ENCODE measurements at regions not wholly inside any gene's neighbourhood (a gene's known extent, or its start where the extent isn't known, plus 50 kb on each side); places are given as distances from the start of the nearest gene placed in this dataset.
"Not testable (repeated sequence)": the region's sequence is repeated elsewhere in the genome, so short reads cannot be mapped to it uniquely, and the experiment has no call there.

DNA sequence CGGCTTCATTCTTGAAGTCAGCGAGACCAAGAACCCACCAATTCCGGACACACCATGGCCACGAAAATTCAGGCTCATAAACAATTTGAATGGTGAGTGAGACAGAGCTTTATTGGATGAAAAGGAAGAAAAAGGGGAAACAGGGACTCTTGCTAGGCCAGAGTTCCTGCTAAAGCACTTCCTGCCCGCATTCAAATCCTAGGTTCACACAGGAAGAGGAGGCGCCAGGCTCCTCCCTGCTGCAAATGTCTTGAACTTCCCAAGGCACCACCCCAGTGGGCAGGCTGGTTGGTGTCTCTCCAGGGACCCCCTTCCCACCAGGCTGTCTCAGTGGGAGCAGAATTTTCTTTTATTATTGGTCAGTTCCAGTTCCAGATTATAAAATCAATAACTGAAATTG lies 121.2 kb downstream of the FSCB start:
- no peak for DNase-seq

DNA sequence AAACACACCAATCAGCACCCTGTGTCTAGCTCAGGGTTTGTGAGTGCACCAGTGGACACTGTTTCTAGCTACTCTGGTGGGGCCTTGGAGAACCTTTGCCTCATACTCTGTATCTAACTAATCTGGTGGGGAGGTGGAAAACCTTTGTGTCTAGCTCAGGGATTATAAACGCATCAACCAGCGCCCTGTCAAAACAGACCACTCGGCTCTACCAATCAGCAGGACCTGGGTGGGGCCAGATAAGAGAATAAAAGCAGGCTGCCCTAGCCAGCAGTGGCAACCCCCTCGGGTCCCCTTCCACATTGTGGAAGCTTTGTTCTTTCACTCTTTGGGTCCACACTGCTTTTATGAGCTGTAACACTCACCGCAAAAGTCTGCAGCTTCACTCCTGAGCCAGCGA lies 121.8 kb downstream of the FSCB start:
- not testable (repeated sequence) for DNase-seq

DNA sequence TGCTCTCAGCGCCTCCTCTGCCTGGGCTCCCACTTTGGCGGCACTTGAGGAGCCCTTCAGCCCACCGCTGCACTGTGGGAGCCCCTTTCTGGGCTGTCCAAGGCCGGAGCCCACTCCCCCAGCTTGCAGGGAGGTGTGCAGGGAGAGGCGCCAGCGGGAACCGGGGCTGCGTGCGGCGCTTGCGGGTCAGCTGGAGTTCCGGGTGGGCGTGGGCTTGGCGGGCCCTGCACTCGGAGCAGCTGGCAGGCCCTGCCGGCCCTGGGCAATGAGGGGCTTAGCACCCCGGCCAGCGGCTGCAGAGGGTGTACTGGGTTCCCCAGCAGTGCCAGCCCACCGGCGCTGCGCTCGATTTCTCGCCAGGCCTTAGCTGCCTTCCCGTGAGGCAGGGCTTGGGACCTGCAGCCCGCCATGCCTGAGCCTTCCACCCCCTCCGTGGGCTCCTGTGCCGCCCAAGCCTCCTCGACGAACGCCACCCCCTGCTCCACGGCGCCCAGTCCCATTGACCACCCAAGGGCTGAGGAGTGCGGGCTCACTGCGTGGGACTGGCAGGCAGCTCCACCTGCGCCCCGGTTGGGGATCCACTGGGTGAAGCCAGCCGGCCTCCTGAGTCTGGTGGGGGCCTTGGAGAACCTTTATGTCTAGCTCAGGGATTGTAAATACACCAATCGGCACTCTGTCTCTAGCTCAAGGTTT lies 122.3 kb downstream of the FSCB start:
- not testable (repeated sequence) for DNase-seq

DNA sequence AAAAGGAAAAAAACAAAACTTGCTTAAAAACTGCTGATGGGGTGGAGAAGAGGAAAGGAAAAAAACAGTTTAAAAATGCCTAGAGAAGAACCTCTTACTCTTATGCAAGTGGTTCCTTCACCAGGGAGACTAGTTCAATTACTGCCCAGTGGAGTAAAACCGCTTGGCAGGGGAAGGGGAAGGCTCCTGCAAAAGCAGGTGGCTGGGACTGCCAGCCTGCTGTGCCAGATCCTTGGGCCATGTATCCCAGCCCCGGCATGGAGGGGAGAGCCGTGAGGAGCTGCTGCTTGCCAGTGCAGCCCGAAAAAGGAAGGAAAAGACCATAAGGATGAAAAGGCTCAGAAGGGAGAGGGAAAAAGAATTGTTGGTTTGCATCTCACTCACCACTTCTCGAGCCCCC lies 123.0 kb downstream of the FSCB start:
- DNase-seq, result no peak

- no peak for DNase-seq
Observed at GRCh38 chr14:44383636-44384035, 123.4 kb downstream of the FSCB start.

GRCh38 chr14:44379292-44379977 lies 127.6 kb downstream of the FSCB start:
- DNase-seq, result no peak

DNA sequence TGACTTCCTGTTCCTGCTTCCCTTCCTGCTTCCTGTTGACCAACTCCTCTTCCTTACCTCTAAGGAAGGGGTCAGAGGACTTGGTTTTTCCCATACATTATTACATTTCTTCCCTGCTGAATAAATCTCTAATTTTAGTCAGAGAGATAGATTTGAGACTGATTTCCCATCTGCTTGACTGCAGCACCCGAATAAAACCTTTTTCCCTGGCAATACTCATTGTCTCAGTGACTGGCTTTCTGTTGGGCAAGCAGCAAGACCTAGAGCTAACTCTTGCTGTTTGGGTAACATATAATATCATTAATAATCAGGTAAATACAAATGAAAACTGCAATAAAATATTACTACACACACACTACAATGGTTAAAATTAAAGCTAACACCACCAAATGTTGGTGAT lies 132.2 kb downstream of the FSCB start:
- DNase-seq, result no peak

DNA sequence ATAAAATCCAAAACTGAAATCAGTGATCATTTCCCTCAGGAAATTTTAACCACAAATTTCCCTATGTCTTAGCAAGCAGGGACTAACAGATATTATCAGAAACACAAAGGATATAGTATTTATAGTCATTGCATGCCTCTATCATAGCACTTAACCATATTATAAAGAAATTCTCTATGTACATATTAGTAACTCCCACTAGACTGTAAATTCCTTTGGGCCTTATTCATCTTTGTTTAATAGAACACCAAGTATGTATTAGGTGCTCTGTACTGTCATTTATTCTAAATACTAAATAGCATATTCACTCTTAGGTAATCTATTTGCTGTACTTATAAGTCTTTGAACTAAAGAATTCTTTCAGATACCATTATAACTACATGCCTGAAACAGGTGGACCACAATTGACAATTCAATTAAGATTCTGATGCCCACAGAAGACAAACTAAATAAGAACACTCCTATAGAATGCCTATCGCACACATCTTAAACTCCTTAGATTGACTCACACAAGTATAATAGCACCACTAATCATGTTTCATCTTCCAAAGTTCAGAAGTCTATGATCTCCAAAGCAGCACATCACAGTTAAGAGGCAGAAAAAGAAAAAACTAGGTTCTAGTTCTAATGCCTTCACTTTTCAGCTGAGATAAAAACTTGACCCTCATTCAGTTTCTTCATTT lies 134.1 kb downstream of the FSCB start:
- no peak for DNase-seq

GRCh38 chr14:44372231-44372630 lies 134.9 kb downstream of the FSCB start:
- no peak for DNase-seq

GRCh38 chr14:44370727-44371126 lies 136.4 kb downstream of the FSCB start:
- no peak for DNase-seq

GRCh38 chr14:44369401-44370123 lies 137.5 kb downstream of the FSCB start:
- DNase-seq, result no peak

GRCh38 chr14:44361083-44361482 lies 146.0 kb downstream of the FSCB start:
- no peak for DNase-seq

GRCh38 chr14:44353805-44354204 lies 153.3 kb downstream of the FSCB start:
- no peak for DNase-seq

DNA sequence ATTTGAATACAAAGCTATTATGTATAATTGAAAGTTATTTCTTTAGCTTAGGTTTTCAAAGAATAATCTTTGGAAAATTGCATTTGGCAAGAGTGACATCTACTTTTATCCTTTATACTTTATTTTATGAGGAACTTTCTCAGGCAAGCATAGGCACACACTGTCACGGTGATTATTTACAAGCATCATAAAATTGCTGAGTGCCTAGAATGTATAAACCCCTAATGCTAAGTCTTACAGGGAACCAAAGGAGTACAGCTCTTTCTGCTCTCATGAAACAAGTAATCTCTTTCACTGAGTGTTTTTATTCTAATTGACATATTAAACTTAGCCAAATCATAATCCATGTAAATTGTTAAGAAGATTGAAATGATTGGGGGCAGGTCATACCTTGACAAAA lies 154.9 kb downstream of the FSCB start:
- DNase-seq, result no peak

- no peak for DNase-seq
Observed at GRCh38 chr14:44347316-44347715, 159.8 kb downstream of the FSCB start.

DNA sequence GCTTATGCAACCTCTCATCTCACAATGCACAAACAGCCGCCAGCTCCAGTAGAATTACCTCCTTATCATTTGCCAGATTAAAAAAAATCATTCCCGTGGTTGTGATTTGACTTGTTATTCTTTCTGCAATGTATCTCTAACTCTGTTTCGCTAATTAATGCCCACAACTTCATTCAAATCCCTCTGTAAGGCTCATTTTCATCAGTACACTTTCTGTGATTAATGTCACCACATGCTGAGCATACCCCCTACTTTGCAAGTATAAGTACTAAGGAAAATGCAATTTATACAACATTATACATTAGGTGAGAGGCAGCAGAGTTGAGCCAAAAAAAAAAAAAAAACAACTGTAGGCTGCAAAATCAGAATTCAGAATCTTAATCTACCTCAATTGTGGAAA lies 166.0 kb downstream of the FSCB start:
- no peak for DNase-seq

- DNase-seq, result no peak
Observed at GRCh38 chr14:44339862-44340261, 167.2 kb downstream of the FSCB start.

GRCh38 chr14:44339231-44339630 lies 167.9 kb downstream of the FSCB start:
- no peak for DNase-seq

DNA sequence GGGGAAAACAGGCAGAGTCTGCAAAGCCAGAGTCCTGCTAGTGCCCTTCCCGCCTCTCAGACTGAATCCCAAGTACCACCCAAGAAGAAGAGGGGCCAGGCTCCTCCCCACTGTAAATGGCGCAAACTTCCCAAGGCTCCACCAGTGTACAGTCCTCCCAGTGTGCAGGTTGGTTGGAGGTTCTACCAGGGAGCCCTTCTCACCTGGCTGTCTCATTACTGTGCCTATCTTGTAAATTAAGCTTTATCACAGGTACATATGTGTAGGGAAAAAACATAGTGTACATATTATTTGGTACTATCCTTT lies 189.7 kb downstream of the FSCB start:
- no peak for DNase-seq

DNA sequence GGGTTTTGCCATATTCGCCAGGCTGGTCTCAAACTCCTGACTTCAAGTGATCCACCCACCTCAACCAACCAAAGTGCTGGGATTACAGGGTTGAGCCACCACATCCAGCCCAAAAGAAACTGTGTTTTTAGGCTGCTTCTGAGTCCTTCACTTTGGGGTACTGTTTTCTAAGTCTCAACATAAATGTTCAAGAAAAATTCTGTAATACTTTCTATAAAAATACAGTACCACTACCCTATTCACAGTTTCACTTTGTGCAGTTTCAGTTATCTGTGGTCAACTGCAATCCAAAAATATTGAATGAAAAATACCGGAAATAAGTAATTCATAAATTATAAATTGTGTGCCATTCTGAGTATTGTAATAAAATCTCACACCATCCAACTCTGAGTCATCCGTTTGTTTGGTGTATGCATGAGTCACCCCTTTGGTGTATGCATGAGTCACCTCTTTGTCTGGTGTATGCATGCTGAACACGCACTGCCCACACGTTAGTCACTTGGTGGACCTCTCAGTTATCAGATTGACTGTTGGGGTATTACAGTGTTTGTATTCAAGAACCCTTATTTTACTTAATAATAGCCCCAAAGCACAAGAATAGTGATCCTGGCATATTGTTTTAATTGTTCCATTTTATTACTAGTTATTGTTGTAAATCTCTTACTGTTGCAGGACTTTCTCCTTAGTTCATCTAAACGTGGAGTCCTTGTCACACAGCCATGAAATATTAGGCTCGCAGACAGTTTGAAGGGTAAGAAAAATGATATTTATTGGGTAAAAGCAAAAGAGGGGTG lies 190.2 kb downstream of the FSCB start:
- DNase-seq, result no peak

- DNase-seq, result no peak
Observed at GRCh38 chr14:44309331-44309730, 197.8 kb downstream of the FSCB start.

DNA sequence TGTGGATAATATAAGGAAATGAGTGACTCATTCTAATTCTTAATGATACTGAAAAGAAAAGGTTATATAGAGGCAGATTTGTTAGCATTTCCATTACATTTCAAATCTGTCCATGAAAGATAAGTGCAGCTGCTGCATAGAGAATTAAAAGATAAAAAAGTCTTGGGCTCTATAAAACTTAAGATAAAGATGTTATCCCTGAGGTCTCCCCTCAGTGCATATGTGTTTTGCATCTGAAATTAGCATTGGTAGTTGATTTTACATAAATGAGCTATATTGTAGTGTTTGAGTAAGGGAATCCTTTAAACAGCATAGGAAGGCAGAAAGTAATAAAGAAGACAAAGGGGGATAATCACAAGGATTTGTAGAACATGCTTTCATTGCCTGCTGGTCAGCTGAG lies 206.2 kb downstream of the FSCB start:
- no peak for DNase-seq
